RPMI8226 (cell line): ENCODE measurements at regions not wholly inside any gene's neighbourhood (a gene's known extent, or its start where the extent isn't known, plus 50 kb on each side); places are given as distances from the start of the nearest gene placed in this dataset.

Experiments used
- DNase-seq: peaks from one replicate; pipeline ENCODE4 v3.0.0-alpha.2; 2015

GRCh38 chr10:44049301-44050015 lies 335.4 kb downstream of the CXCL12 start:
- DNase-seq = no peak

- no peak for DNase-seq
These were observed 337.5 kb downstream of the CXCL12 start for GRCh38 chr10:44047361-44047760.

- DNase-seq = no peak
These were observed 338.3 kb downstream of the CXCL12 start for GRCh38 chr10:44046605-44047004.

GRCh38 chr10:44045020-44045419 lies 339.9 kb downstream of the CXCL12 start:
- no peak for DNase-seq

- DNase-seq = no peak
These were observed 340.3 kb downstream of the CXCL12 start for GRCh38 chr10:44044549-44044948.

GRCh38 chr10:44043646-44044375 lies 341.1 kb downstream of the CXCL12 start:
- DNase-seq = no peak

- DNase-seq = no peak
These were observed 341.8 kb downstream of the CXCL12 start for GRCh38 chr10:44042926-44043602.

- no peak for DNase-seq
These were observed 342.7 kb downstream of the CXCL12 start for GRCh38 chr10:44042075-44042770.

GRCh38 chr10:44039599-44039998 lies 345.3 kb downstream of the CXCL12 start:
- DNase-seq = no peak

GRCh38 chr10:44036425-44036824 lies 348.5 kb downstream of the CXCL12 start:
- DNase-seq = no peak

- no peak for DNase-seq
These were observed 349.3 kb downstream of the CXCL12 start for GRCh38 chr10:44035474-44036197.

GRCh38 chr10:44034946-44035345 lies 350.0 kb downstream of the CXCL12 start:
- DNase-seq = no peak

- no peak for DNase-seq
These were observed 351.9 kb downstream of the CXCL12 start for GRCh38 chr10:44033008-44033407.

- DNase-seq = no peak
These were observed 352.7 kb downstream of the CXCL12 start for GRCh38 chr10:44032216-44032615.

- no peak for DNase-seq
These were observed 354.2 kb downstream of the CXCL12 start for GRCh38 chr10:44030738-44031137.

- peak; percentile 13 for DNase-seq
These were observed 354.8 kb downstream of the CXCL12 start for GRCh38 chr10:44030132-44030531.

- DNase-seq = no peak
These were observed 356.3 kb downstream of the CXCL12 start for GRCh38 chr10:44028384-44029137.

- no peak for DNase-seq
These were observed 360.4 kb downstream of the CXCL12 start for GRCh38 chr10:44024356-44025116.

GRCh38 chr10:44023517-44023916 lies 361.4 kb downstream of the CXCL12 start:
- no peak for DNase-seq

- DNase-seq = no peak
These were observed 362.7 kb downstream of the CXCL12 start for GRCh38 chr10:44022203-44022602.
